SK-N-SH (cell line): ENCODE measurements at regions not wholly inside any gene's neighbourhood (a gene's known extent, or its start where the extent isn't known, plus 50 kb on each side); places are given as distances from the start of the nearest gene placed in this dataset.
"Not testable (repeated sequence)": the region's sequence is repeated elsewhere in the genome, so short reads cannot be mapped to it uniquely, and the experiment has no call there.

Experiments used
- CTCF ChIA-PET: fragments of 300-600, 350-600 bp; formaldehyde crosslinking; extraction: SDS; loops from one replicate; lab custom pipeline; 2021; lab: Yijun Ruan, JAX
- POLR2A ChIA-PET: fragments of 350-600 bp; sonication (Branson Sonifier 250); formaldehyde crosslinking; extraction: SDS; loops from one replicate; lab custom pipeline; 2020; ENCODE audit warnings: antibody characterized with exemption, inconsistent platforms; lab: Yijun Ruan, JAX
- DNase-seq: peaks from one replicate; pipeline ENCODE4 v3.0.0; 2012
- H2AFZ ChIP-seq: fragments of 200-600 bp; sonication (generic); 2 replicates; pipeline ENCODE4 v1.8.1; 2016; ENCODE audit warnings: antibody characterized with exemption, mild to moderate bottlenecking, low read depth
- H3F3A ChIP-seq: fragments of 200-600 bp; sonication (generic); replicated peaks from 2 replicates; pipeline ENCODE3; 2016; ENCODE audit warnings: antibody characterized with exemption, mild to moderate bottlenecking; ENCODE audit not compliant: insufficient read depth
- H3K27ac ChIP-seq, 2 experiments: fragments of 200-500 bp in 1 of 2; fragments of 200-600 bp in 1 of 2; sonication (Bioruptor generic) in 1 of 2; sonication (generic), shearing (Covaris generic) in 1 of 2; 2 replicates each; pipeline versions ENCODE4 v1.5.1 to v1.6.1; 2014 to 2016; ENCODE audit warnings: low read depth in 2 of 2, inconsistent platforms in 1 of 2, low read length in 1 of 2, mild to moderate bottlenecking in 1 of 2, mixed read lengths in 1 of 2
- H3K27me3 ChIP-seq: fragments of 200-600 bp; sonication (generic), shearing (Covaris generic); 2 replicates; pipeline ENCODE4 v1.6.1; 2016; ENCODE audit warnings: mixed run types; ENCODE audit not compliant: insufficient read depth
- H3K36me3 ChIP-seq, 2 experiments: fragments of 200-500 bp in 1 of 2; fragments of 200-600 bp in 1 of 2; sonication (Bioruptor generic) in 1 of 2; sonication (generic) in 1 of 2; replicated peaks in 1 of 2; 2 replicates each; pipeline versions ENCODE3 to v1.5.1; 2014 to 2016; ENCODE audit warnings: low read length in 1 of 2, mild to moderate bottlenecking in 1 of 2; ENCODE audit not compliant: insufficient read depth in 2 of 2, control insufficient read depth in 1 of 2
- H3K4me1 ChIP-seq, 2 experiments: fragments of 200-500 bp in 1 of 2; fragments of 200-600 bp in 1 of 2; sonication (Bioruptor generic) in 1 of 2; sonication (generic), shearing (Covaris generic) in 1 of 2; 2 replicates each; pipeline versions ENCODE4 v1.5.1 to v1.6.1; 2014 to 2016; ENCODE audit warnings: low read depth in 1 of 2, low read length in 1 of 2, mixed run types in 1 of 2; ENCODE audit not compliant: insufficient read depth in 2 of 2, control insufficient read depth in 1 of 2
- H3K4me2 ChIP-seq: fragments of 200-600 bp; sonication (generic), shearing (Covaris generic); 2 replicates; pipeline ENCODE4 v1.6.1; 2017; ENCODE audit warnings: mixed run types
- H3K4me3 ChIP-seq, 2 experiments: fragments of 200-500 bp in 1 of 2; fragments of 200-600 bp in 1 of 2; sonication (Bioruptor generic) in 1 of 2; sonication (generic), shearing (Covaris generic) in 1 of 2; 2 replicates each; pipeline versions ENCODE4 v1.5.1 to v1.8.1; 2014 to 2016; ENCODE audit warnings: low read depth in 2 of 2, inconsistent platforms in 1 of 2, low read length in 1 of 2, mild to moderate bottlenecking in 1 of 2, mixed read lengths in 1 of 2, moderate library complexity in 1 of 2
- H3K79me2 ChIP-seq: fragments of 200-600 bp; sonication (generic); 2 replicates; pipeline ENCODE4 v1.8.1; 2017; ENCODE audit warnings: mild to moderate bottlenecking; ENCODE audit not compliant: insufficient read depth
- H3K9ac ChIP-seq: fragments of 200-600 bp; sonication (generic); 2 replicates; pipeline ENCODE4 v1.6.1; 2017; ENCODE audit warnings: mixed run types
- H3K9me2 ChIP-seq: fragments of 200-600 bp; sonication (generic); 2 replicates; pipeline ENCODE4 v1.6.1; 2017; ENCODE audit warnings: mixed run types
- H3K9me3 ChIP-seq: fragments of 200-600 bp; sonication (generic); 2 replicates; pipeline ENCODE4 v1.6.1; 2017; ENCODE audit warnings: mixed run types, mild to moderate bottlenecking, moderate library complexity
- H4K20me1 ChIP-seq: fragments of 200-600 bp; sonication (generic); 2 replicates; pipeline ENCODE4 v1.6.1; 2017; ENCODE audit warnings: mild to moderate bottlenecking, mixed run types; ENCODE audit not compliant: insufficient read depth
- CHD2 ChIP-seq: fragments of 150-350 bp; IDR thresholded peaks from 2 replicates; pipeline ENCODE4 v1.6.1; 2018; ENCODE audit warnings: low read length; ENCODE audit not compliant: partially characterized antibody
- FOXJ3 ChIP-seq: sonication (generic); formaldehyde crosslinking; IDR thresholded peaks from 2 replicates; pipeline ENCODE4 v1.5.1; 2020; ENCODE audit warnings: mild to moderate bottlenecking, missing genetic modification reagents
- MAX ChIP-seq: IDR thresholded peaks from 2 replicates; pipeline ENCODE4 v1.4.0; 2012; ENCODE audit warnings: low read depth
- MXI1 ChIP-seq: IDR thresholded peaks from 2 replicates; pipeline ENCODE4 v1.6.1; 2012; ENCODE audit warnings: mild to moderate bottlenecking, low read depth, low read length, improper control_type of control experiment
- RAD21 ChIP-seq: IDR thresholded peaks from 2 replicates; pipeline ENCODE4 v1.6.1; 2012; ENCODE audit warnings: mild to moderate bottlenecking, low read length
- RCOR1 ChIP-seq: fragments of 150-350 bp; IDR thresholded peaks from 2 replicates; pipeline ENCODE4 v1.6.1; 2017; ENCODE audit warnings: antibody characterized with exemption, low read length
- REST ChIP-seq: IDR thresholded peaks from 2 replicates; pipeline ENCODE4 v1.6.1; 2012; ENCODE audit warnings: mild to moderate bottlenecking, low read depth, low read length, moderate library complexity
- RFX5 ChIP-seq: IDR thresholded peaks from 2 replicates; pipeline ENCODE4 v1.6.1; 2012; ENCODE audit warnings: mild to moderate bottlenecking, improper control_type of control experiment, low read length
- TAF1 ChIP-seq: IDR thresholded peaks from 2 replicates; pipeline ENCODE4 v1.6.1; 2012; ENCODE audit warnings: low read depth, mild to moderate bottlenecking, low read length, moderate library complexity, borderline replicate concordance
- USF2 ChIP-seq: fragments of 150-350 bp; IDR thresholded peaks from 2 replicates; pipeline ENCODE4 v1.6.1; 2017; ENCODE audit warnings: antibody characterized with exemption, low read length, low read depth, borderline replicate concordance
- YY1 ChIP-seq: IDR thresholded peaks from 2 replicates; pipeline ENCODE4 v1.4.0; 2012; ENCODE audit warnings: low read depth, mild to moderate bottlenecking
- ZBTB33 ChIP-seq: IDR thresholded peaks from 2 replicates; pipeline ENCODE4 v1.4.0; 2012; ENCODE audit warnings: low read depth, borderline replicate concordance
- WGBS: methylation state at CpG from one replicate; pipeline ENCODE4 v1.1.6; 2017; ENCODE audit warnings: low lambda C conversion rate; 5-methylcytosine and 5-hydroxymethylcytosine counted together

- 31% methylated on average over 10 of the region's 10 CpGs for WGBS
- Histone ChIP-seq H2AFZ (no peak overlapping the region), H3K4me2 (peak overlapping the region; percentile 60; the same call in 1 of the 2 replicates), H3K9me2 (no peaks in the 10 kb centered on the region), H3K27ac (no peak overlapping the region), H3K4me1 (peaks cover 0 to 2% of the 10 kb centered on the region in 2 experiments; a peak in 1 of 4 replicates), H3K9ac (no peak overlapping the region), H4K20me1 (no peaks in the 10 kb centered on the region), H3K9me3 (no peaks in the 10 kb centered on the region), H3F3A (no peaks in the 10 kb centered on the region), H3K4me3 (peak overlapping the region; percentile 15 to 52; a peak in 3 of 4 replicates), H3K36me3 (no peaks in the 10 kb centered on the region), H3K27me3 (no peaks in the 10 kb centered on the region), H3K79me2 (no peaks in the 10 kb centered on the region)
- TF ChIP-seq CHD2 (no peak), USF2 (no peak), FOXJ3 (no peak), MAX (no peak), YY1 (no peak)
- DNase-seq, result no peak
- ChIA-PET CTCF (no interaction called here), POLR2A (no interaction called here)
Measured at GRCh38 chr11:57904376-57904775, 119.3 kb upstream of the OR9Q1 start.

GRCh38 chr11:57905439-57905838, 118.2 kb upstream of the OR9Q1 start:
- Histone ChIP-seq H3K36me3 (no peaks in the 10 kb centered on the region), H3K9ac (no peak overlapping the region), H2AFZ (no peak overlapping the region), H4K20me1 (no peaks in the 10 kb centered on the region), H3F3A (no peaks in the 10 kb centered on the region), H3K4me2 (no peak overlapping the region), H3K79me2 (no peaks in the 10 kb centered on the region), H3K4me1 (peaks cover 0 to 2% of the 10 kb centered on the region in 2 experiments; a peak in 1 of 4 replicates), H3K9me2 (no peaks in the 10 kb centered on the region), H3K27ac (no peak overlapping the region), H3K4me3 (no peak overlapping the region), H3K27me3 (no peaks in the 10 kb centered on the region), H3K9me3 (no peaks in the 10 kb centered on the region)
- TF ChIP-seq MXI1, result no peak
- no peak for TF ChIP-seq ZBTB33
- no peak for TF ChIP-seq RCOR1
- no peak for TF ChIP-seq REST
- no peak for TF ChIP-seq RFX5
- TF ChIP-seq RAD21, result no peak
- TF ChIP-seq TAF1, result no peak
- TF ChIP-seq YY1, result no peak
- WGBS, result 2% methylated on average over 2 of the region's 2 CpGs
- POLR2A ChIA-PET, result no interaction called here
- DNase-seq, result no peak
- CTCF ChIA-PET, result no interaction called here

GRCh38 chr11:57908399-57908798, 115.3 kb upstream of the OR9Q1 start:
- WGBS, result 9% methylated on average over 2 of the region's 2 CpGs
- H3K79me2 ChIP-seq, CTCF ChIA-PET, H3K9me3 ChIP-seq, H3K36me3 ChIP-seq, H3K27ac ChIP-seq, H2AFZ ChIP-seq, H3K9me2 ChIP-seq, H3K9ac ChIP-seq, H3K4me3 ChIP-seq, H3K4me2 ChIP-seq, POLR2A ChIA-PET, H3K27me3 ChIP-seq, DNase-seq, H3K4me1 ChIP-seq, H3F3A ChIP-seq, H4K20me1 ChIP-seq: not testable (repeated sequence)
